ENCODE measurements at regions not wholly inside any gene's neighbourhood (a gene's known extent, or its start where the extent isn't known, plus 50 kb on each side); places are given as distances from the start of the nearest gene placed in this dataset.

DNA sequence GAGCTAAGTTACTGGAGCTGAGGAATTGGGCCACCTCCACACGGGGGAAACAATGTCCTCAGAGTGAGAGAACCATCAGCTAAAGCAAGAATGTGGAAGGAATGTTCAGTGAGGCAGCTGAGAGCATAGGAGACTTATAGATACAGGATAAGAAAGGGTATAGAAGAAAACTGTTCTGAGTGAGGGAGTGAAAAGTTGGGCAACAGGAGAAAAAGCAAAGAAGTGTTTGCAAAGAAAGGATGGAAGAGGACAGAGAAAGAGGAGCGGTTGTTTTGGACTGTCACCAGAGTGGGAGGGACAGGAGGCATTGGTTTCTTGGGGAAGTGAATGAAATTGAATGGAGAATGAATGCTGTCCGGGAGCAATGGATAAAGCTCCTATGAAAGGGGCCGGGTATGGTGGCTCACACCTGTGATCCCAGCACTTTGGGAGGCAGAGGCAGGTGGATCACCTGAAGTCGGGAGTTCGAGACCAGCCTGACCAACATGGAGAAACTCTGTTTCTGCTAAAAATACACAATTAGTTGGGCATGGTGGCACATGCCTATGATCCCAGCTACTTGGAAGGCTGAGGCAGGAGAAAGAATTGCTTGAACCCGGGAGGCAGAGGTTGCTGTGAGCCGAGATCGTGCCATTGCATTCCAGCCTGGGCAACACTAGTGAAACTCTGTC lies 296.5 kb downstream of the ADGB start:
- CTCF ChIA-PET = no interaction called here
- no peak for TF ChIP-seq NR2C2 (CRISPR knock-in tag; IDR thresholded peaks at IDR 0.05)
- TF ChIP-seq, protein P1, sequence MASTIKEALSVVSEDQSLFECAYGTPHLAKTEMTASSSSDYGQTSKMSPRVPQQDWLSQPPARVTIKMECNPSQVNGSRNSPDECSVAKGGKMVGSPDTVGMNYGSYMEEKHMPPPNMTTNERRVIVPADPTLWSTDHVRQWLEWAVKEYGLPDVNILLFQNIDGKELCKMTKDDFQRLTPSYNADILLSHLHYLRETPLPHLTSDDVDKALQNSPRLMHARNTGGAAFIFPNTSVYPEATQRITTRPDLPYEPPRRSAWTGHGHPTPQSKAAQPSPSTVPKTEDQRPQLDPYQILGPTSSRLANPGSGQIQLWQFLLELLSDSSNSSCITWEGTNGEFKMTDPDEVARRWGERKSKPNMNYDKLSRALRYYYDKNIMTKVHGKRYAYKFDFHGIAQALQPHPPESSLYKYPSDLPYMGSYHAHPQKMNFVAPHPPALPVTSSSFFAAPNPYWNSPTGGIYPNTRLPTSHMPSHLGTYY (CRISPR knock-in tag; IDR thresholded peaks at IDR 0.05) = no peak
- TF ChIP-seq ZNF671 (CRISPR knock-in tag; IDR thresholded peaks at IDR 0.05) = no peak
- TF ChIP-seq OVOL2 (CRISPR knock-in tag; IDR thresholded peaks at IDR 0.05; ENCODE audit: borderline replicate concordance) = no peak
- no peak for TF ChIP-seq NFE2L1 (CRISPR knock-in tag; IDR thresholded peaks at IDR 0.05)
- TF ChIP-seq, protein P2, sequence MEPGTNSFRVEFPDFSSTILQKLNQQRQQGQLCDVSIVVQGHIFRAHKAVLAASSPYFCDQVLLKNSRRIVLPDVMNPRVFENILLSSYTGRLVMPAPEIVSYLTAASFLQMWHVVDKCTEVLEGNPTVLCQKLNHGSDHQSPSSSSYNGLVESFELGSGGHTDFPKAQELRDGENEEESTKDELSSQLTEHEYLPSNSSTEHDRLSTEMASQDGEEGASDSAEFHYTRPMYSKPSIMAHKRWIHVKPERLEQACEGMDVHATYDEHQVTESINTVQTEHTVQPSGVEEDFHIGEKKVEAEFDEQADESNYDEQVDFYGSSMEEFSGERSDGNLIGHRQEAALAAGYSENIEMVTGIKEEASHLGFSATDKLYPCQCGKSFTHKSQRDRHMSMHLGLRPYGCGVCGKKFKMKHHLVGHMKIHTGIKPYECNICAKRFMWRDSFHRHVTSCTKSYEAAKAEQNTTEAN (CRISPR knock-in tag; IDR thresholded peaks at IDR 0.05) = no peak
- no peak for TF ChIP-seq FOXJ3 (CRISPR knock-in tag; IDR thresholded peaks at IDR 0.05; ENCODE audit: borderline replicate concordance)
- no peak for TF ChIP-seq SMAD4 (CRISPR knock-in tag; IDR thresholded peaks at IDR 0.05)
- TF ChIP-seq KAT7 (CRISPR knock-in tag; IDR thresholded peaks at IDR 0.05; ENCODE audit: borderline replicate concordance) = no peak
- TF ChIP-seq PRRX2 (CRISPR knock-in tag; IDR thresholded peaks at IDR 0.05) = no peak
- TF ChIP-seq, protein P3, sequence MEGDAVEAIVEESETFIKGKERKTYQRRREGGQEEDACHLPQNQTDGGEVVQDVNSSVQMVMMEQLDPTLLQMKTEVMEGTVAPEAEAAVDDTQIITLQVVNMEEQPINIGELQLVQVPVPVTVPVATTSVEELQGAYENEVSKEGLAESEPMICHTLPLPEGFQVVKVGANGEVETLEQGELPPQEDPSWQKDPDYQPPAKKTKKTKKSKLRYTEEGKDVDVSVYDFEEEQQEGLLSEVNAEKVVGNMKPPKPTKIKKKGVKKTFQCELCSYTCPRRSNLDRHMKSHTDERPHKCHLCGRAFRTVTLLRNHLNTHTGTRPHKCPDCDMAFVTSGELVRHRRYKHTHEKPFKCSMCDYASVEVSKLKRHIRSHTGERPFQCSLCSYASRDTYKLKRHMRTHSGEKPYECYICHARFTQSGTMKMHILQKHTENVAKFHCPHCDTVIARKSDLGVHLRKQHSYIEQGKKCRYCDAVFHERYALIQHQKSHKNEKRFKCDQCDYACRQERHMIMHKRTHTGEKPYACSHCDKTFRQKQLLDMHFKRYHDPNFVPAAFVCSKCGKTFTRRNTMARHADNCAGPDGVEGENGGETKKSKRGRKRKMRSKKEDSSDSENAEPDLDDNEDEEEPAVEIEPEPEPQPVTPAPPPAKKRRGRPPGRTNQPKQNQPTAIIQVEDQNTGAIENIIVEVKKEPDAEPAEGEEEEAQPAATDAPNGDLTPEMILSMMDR (IDR thresholded peaks at IDR 0.05) = no peak
- no peak for TF ChIP-seq RELA (CRISPR knock-in tag; IDR thresholded peaks at IDR 0.05; ENCODE audit: borderline replicate concordance)
- TF ChIP-seq, protein P4, sequence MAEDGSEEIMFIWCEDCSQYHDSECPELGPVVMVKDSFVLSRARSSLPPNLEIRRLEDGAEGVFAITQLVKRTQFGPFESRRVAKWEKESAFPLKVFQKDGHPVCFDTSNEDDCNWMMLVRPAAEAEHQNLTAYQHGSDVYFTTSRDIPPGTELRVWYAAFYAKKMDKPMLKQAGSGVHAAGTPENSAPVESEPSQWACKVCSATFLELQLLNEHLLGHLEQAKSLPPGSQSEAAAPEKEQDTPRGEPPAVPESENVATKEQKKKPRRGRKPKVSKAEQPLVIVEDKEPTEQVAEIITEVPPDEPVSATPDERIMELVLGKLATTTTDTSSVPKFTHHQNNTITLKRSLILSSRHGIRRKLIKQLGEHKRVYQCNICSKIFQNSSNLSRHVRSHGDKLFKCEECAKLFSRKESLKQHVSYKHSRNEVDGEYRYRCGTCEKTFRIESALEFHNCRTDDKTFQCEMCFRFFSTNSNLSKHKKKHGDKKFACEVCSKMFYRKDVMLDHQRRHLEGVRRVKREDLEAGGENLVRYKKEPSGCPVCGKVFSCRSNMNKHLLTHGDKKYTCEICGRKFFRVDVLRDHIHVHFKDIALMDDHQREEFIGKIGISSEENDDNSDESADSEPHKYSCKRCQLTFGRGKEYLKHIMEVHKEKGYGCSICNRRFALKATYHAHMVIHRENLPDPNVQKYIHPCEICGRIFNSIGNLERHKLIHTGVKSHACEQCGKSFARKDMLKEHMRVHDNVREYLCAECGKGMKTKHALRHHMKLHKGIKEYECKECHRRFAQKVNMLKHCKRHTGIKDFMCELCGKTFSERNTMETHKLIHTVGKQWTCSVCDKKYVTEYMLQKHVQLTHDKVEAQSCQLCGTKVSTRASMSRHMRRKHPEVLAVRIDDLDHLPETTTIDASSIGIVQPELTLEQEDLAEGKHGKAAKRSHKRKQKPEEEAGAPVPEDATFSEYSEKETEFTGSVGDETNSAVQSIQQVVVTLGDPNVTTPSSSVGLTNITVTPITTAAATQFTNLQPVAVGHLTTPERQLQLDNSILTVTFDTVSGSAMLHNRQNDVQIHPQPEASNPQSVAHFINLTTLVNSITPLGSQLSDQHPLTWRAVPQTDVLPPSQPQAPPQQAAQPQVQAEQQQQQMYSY (CRISPR knock-in tag; IDR thresholded peaks at IDR 0.05) = no peak
- no peak for TF ChIP-seq CREM (CRISPR knock-in tag; IDR thresholded peaks at IDR 0.05)
- TF ChIP-seq, protein P5, sequence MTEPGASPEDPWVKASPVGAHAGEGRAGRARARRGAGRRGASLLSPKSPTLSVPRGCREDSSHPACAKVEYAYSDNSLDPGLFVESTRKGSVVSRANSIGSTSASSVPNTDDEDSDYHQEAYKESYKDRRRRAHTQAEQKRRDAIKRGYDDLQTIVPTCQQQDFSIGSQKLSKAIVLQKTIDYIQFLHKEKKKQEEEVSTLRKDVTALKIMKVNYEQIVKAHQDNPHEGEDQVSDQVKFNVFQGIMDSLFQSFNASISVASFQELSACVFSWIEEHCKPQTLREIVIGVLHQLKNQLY (CRISPR knock-in tag; IDR thresholded peaks at IDR 0.05) = no peak
- Mint-ChIP-seq H3K4me1 (peaks cover 3% of the 10 kb centered on the region), H3K27ac (no peak overlapping the region), H3K4me3 (no peak overlapping the region), H3K9me3 (peaks cover 12% of the 10 kb centered on the region), H3K36me3 (no peaks in the 10 kb centered on the region), H3K27me3 (ENCODE audit: low read depth) (no peaks in the 10 kb centered on the region)
- POLR2A ChIA-PET = no interaction called here
- ATAC-seq (no peak), DNase-seq (ENCODE audit: low spot score) (no peak)

DNA sequence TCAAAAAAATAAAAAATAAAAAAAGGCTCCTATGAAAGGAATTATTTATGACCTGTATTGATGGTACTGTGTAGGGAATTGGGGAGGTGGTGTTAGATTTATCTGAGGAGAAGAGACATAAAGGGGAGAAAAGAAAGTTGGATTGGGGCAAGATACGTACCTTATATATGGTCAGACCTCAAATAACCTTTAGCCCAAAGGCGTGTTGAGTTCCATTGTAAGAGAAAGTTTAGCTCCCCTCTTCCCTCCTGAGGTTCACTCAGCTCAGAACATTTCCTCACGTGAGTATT lies 296.9 kb downstream of the ADGB start:
- TF ChIP-seq JUN (CRISPR knock-in tag; IDR thresholded peaks at IDR 0.05) (no peak), NFYB (CRISPR knock-in tag; conservative IDR thresholded peaks at IDR 0.05; ENCODE audit: low read depth) (no peak), FOXJ3 (CRISPR knock-in tag; IDR thresholded peaks at IDR 0.05; ENCODE audit: borderline replicate concordance) (no peak), ATF1 (CRISPR knock-in tag; IDR thresholded peaks at IDR 0.05) (no peak), RORB (CRISPR knock-in tag; IDR thresholded peaks at IDR 0.05) (no peak)
- TF ChIP-seq, protein P6, sequence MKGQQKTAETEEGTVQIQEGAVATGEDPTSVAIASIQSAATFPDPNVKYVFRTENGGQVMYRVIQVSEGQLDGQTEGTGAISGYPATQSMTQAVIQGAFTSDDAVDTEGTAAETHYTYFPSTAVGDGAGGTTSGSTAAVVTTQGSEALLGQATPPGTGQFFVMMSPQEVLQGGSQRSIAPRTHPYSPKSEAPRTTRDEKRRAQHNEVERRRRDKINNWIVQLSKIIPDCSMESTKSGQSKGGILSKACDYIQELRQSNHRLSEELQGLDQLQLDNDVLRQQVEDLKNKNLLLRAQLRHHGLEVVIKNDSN (CRISPR knock-in tag; IDR thresholded peaks at IDR 0.05) = no peak
- H3K36me3 Mint-ChIP-seq = no peaks in the 10 kb centered on the region
- ChIA-PET CTCF (no interaction called here), POLR2A (no interaction called here)
- H3K27me3 Mint-ChIP-seq (ENCODE audit: low read depth) = no peaks in the 10 kb centered on the region
- ATAC-seq (no peak), DNase-seq (ENCODE audit: low spot score) (no peak)
- no peak overlapping the region for H3K27ac Mint-ChIP-seq
- H3K4me3 Mint-ChIP-seq = no peak overlapping the region
- peaks cover 3% of the 10 kb centered on the region for H3K4me1 Mint-ChIP-seq
- peaks cover 12% of the 10 kb centered on the region for H3K9me3 Mint-ChIP-seq

Measured in WTC11 (cell line).